WTC11 (cell line): ENCODE measurements at regions not wholly inside any gene's neighbourhood (a gene's known extent, or its start where the extent isn't known, plus 50 kb on each side); places are given as distances from the start of the nearest gene placed in this dataset.

Experiments
- ATF3 ChIP-seq: sonication (generic); formaldehyde crosslinking; conservative IDR thresholded peaks from 2 replicates; pipeline ENCODE4 v1.8.1; 2022; ENCODE audit warnings: mild to moderate bottlenecking, missing genetic modification reagents
- CTCF ChIP-seq: fragments of 200-600 bp; IDR thresholded peaks from 2 replicates; pipeline ENCODE4 v1.8.0; 2022; ENCODE audit warnings: antibody characterized with exemption
- E2F1 ChIP-seq: sonication (generic); formaldehyde crosslinking; IDR thresholded peaks from 2 replicates; pipeline ENCODE4 v1.8.0; 2022; ENCODE audit warnings: mild to moderate bottlenecking, missing genetic modification reagents
- E2F4 ChIP-seq: sonication (generic); formaldehyde crosslinking; IDR thresholded peaks from 2 replicates; pipeline ENCODE4 v1.8.1; 2022; ENCODE audit warnings: low read depth, mild to moderate bottlenecking, moderate library complexity, missing genetic modification reagents, borderline replicate concordance
- ESRRA ChIP-seq: sonication (generic); formaldehyde crosslinking; IDR thresholded peaks from 2 replicates; pipeline ENCODE4 v1.8.1; 2022; ENCODE audit warnings: mild to moderate bottlenecking, missing genetic modification reagents, borderline replicate concordance
- FOXP1 ChIP-seq: sonication (generic); formaldehyde crosslinking; IDR thresholded peaks from 2 replicates; pipeline ENCODE4 v1.8.0; 2022; ENCODE audit warnings: missing genetic modification reagents, mild to moderate bottlenecking, moderate library complexity, borderline replicate concordance
- GABPB1 ChIP-seq: sonication (generic); formaldehyde crosslinking; IDR thresholded peaks from 2 replicates; pipeline ENCODE4 v1.8.1; 2023; ENCODE audit warnings: mild to moderate bottlenecking, missing genetic modification reagents
- GRHL2 ChIP-seq: fragments of 250-450 bp; sonication (Bioruptor Pico); IDR thresholded peaks from 2 replicates; pipeline ENCODE4 v1.8.0; 2022; ENCODE audit warnings: mild to moderate bottlenecking, moderate library complexity; ENCODE audit not compliant: insufficient replicate concordance, severe bottlenecking
- HMGA2 ChIP-seq: fragments of 250-450 bp; sonication (Bioruptor Pico); IDR thresholded peaks from 2 replicates; pipeline ENCODE4 v1.4.0; 2021; ENCODE audit warnings: mild to moderate bottlenecking, moderate library complexity
- HMGXB4 ChIP-seq: sonication (generic); formaldehyde crosslinking; IDR thresholded peaks from 2 replicates; pipeline ENCODE4 v1.8.1; 2023; ENCODE audit warnings: mild to moderate bottlenecking, moderate library complexity, missing genetic modification reagents
- JAZF1 ChIP-seq: fragments of 250-450 bp; sonication (Bioruptor Pico); IDR thresholded peaks from 2 replicates; pipeline ENCODE4 v1.9.0; 2021; ENCODE audit warnings: moderate library complexity, mild to moderate bottlenecking, inconsistent platforms
- MLX ChIP-seq: sonication (generic); formaldehyde crosslinking; IDR thresholded peaks from 2 replicates; pipeline ENCODE4 v1.8.1; 2023; ENCODE audit warnings: mild to moderate bottlenecking, missing genetic modification reagents, moderate library complexity
- MYBL2 ChIP-seq: sonication (generic); formaldehyde crosslinking; IDR thresholded peaks from 2 replicates; pipeline ENCODE4 v1.8.1; 2023; ENCODE audit warnings: mild to moderate bottlenecking, moderate library complexity, missing genetic modification reagents
- NFATC4 ChIP-seq: fragments of 250-450 bp; sonication (Bioruptor Pico); IDR thresholded peaks from 2 replicates; pipeline ENCODE4 v1.9.0; 2021; ENCODE audit warnings: mild to moderate bottlenecking
- NFE2L1 ChIP-seq: sonication (generic); formaldehyde crosslinking; IDR thresholded peaks from 2 replicates; pipeline ENCODE4 v1.8.1; 2023; ENCODE audit warnings: missing genetic modification reagents
- NFYB ChIP-seq: sonication (generic); formaldehyde crosslinking; conservative IDR thresholded peaks from 2 replicates; pipeline ENCODE4 v1.8.0; 2022; ENCODE audit warnings: low read depth, missing genetic modification reagents
- NR2C2 ChIP-seq: sonication (generic); formaldehyde crosslinking; IDR thresholded peaks from 2 replicates; pipeline ENCODE4 v1.8.0; 2022; ENCODE audit warnings: mild to moderate bottlenecking, missing genetic modification reagents
- PREB ChIP-seq: sonication (generic); formaldehyde crosslinking; IDR thresholded peaks from 2 replicates; pipeline ENCODE4 v1.8.1; 2022; ENCODE audit warnings: mild to moderate bottlenecking, missing genetic modification reagents, moderate library complexity, borderline replicate concordance
- RELA ChIP-seq: sonication (generic); formaldehyde crosslinking; IDR thresholded peaks from 2 replicates; pipeline ENCODE4 v1.8.1; 2022; ENCODE audit warnings: missing genetic modification reagents, mild to moderate bottlenecking, borderline replicate concordance
- SMAD3 ChIP-seq: sonication (generic); formaldehyde crosslinking; IDR thresholded peaks from 2 replicates; pipeline ENCODE4 v1.8.0; 2022; ENCODE audit warnings: missing genetic modification reagents, mild to moderate bottlenecking, borderline replicate concordance
- TCF7 ChIP-seq: sonication (generic); formaldehyde crosslinking; IDR thresholded peaks from 2 replicates; pipeline ENCODE4 v1.8.0; 2022; ENCODE audit warnings: mild to moderate bottlenecking, low read depth, missing genetic modification reagents, moderate library complexity
- ZMAT4 ChIP-seq: fragments of 250-450 bp; sonication (Bioruptor Pico); IDR thresholded peaks from 2 replicates; pipeline ENCODE4 v1.9.0; 2021; ENCODE audit warnings: mild to moderate bottlenecking
- ZNF121 ChIP-seq: sonication (generic); formaldehyde crosslinking; IDR thresholded peaks from 2 replicates; pipeline ENCODE4 v1.8.0; 2023; ENCODE audit warnings: missing genetic modification reagents
- ZNF396 ChIP-seq: fragments of 250-450 bp; sonication (Bioruptor Pico); IDR thresholded peaks from 2 replicates; pipeline ENCODE4 v1.8.0; 2021; ENCODE audit warnings: mild to moderate bottlenecking, moderate library complexity, borderline replicate concordance
- ZNF512 ChIP-seq: sonication (generic); formaldehyde crosslinking; IDR thresholded peaks from 2 replicates; pipeline ENCODE4 v1.8.1; 2022; ENCODE audit warnings: missing genetic modification reagents, borderline replicate concordance
- ZSCAN18 ChIP-seq: fragments of 250-450 bp; sonication (Bioruptor Pico); IDR thresholded peaks from 2 replicates; pipeline ENCODE4 v2.1.2; 2022; ENCODE audit warnings: mild to moderate bottlenecking, moderate library complexity

GRCh38 chr7:66493235-66494205 lies 135.2 kb upstream of the KCTD7 start (continued):
- TF ChIP-seq E2F4 (CRISPR knock-in tag) (no peak; the same call in 1 of the 2 replicates), ZMAT4 (CRISPR knock-in tag) (no peak), NFE2L1 (peak; percentile 65; the same call in 1 of the 2 replicates), RELA (CRISPR knock-in tag) (peak; percentile 85), PREB (CRISPR knock-in tag) (no peak), CTCF (no peak), MYBL2 (peak; percentile 90; the same call in 1 of the 2 replicates), FOXP1 (CRISPR knock-in tag) (peak; percentile 66; the same call in 1 of the 2 replicates), TCF7 (CRISPR knock-in tag) (no peak), MLX (CRISPR knock-in tag) (no peak), NFYB (CRISPR knock-in tag) (peak; percentile 73), NR2C2 (peak; percentile 20; the same call in 1 of the 2 replicates), GRHL2 (CRISPR knock-in tag) (no peak), ESRRA (CRISPR knock-in tag) (peak; percentile 49; the same call in 1 of the 2 replicates), NFATC4 (CRISPR knock-in tag) (no peak), ZNF512 (CRISPR knock-in tag) (no peak), ZNF121 (peak; percentile 97), HMGA2 (CRISPR knock-in tag) (no peak), JAZF1 (CRISPR knock-in tag) (no peak), ZNF396 (no peak), ATF3 (CRISPR knock-in tag) (no peak), HMGXB4 (CRISPR knock-in tag) (peak; percentile 80; the same call in 1 of the 2 replicates), GABPB1 (peak; percentile 88), SMAD3 (CRISPR knock-in tag) (peak; percentile 76; the same call in 1 of the 2 replicates), E2F1 (peak; percentile 81), ZSCAN18 (CRISPR knock-in tag) (no peak)
